Suppressor macrophage treated with lipopolysaccharide for 4 hours (primary cell): ENCODE measurements at regions not wholly inside any gene's neighbourhood (a gene's known extent, or its start where the extent isn't known, plus 50 kb on each side); places are given as distances from the start of the nearest gene placed in this dataset.

Source experiments
- DNase-seq: peaks from one replicate; pipeline ENCODE4 v3.0.0-alpha.2; 2020

GRCh38 chr19:46945694-46946489 is 73.7 kb upstream of the NPAS1 start:
- DNase-seq = no peak

DNA sequence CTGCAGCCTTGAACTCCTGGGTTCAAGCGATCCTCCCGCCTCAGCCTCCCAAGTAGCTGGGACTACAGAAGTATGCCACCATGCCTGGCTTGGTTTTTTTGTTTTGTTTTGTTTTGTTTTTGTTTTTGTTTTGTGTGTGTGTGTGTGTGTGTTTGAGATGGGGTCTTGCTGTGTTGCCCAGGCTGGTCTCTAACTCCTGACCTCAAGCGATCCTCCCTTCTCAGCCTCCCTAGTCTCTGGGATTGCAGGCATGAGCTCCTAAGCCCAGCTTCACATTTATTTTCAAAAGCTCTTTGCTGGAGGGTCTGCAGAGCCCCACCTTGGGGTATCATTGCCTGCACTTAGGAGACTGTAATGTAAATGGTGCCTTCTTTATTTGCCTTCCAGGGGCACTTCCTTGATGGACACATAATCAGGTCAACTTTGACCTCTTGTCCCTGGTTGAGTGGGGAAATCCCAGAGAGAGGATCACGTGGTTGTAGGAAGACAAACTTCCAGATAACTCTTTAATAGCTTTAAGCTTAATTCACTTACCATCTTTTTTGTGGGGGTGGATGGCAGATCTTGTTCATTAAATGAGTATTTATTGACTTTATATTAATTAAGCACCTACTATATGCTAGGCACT is 72.9 kb upstream of the NPAS1 start:
- DNase-seq = no peak

DNA sequence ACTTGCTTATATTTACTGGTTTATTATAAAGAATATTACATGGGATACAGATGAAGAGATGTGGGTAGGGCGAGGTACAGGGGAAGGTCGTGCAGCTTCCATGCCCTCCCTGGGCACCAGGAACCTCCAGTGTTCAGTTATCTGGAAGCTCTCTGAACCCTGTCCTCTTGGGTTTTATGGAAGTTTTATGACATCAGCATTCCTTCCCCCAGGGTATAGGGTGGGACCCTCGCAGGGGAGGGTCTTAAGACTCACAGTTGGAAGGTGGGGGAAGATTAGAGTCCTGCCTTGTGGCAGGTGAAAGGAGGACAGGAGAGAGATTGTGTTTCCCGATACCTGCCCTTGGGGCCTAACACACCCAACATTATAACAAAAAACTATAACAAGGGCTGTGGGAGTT is 71.8 kb upstream of the NPAS1 start:
- no peak for DNase-seq

DNA sequence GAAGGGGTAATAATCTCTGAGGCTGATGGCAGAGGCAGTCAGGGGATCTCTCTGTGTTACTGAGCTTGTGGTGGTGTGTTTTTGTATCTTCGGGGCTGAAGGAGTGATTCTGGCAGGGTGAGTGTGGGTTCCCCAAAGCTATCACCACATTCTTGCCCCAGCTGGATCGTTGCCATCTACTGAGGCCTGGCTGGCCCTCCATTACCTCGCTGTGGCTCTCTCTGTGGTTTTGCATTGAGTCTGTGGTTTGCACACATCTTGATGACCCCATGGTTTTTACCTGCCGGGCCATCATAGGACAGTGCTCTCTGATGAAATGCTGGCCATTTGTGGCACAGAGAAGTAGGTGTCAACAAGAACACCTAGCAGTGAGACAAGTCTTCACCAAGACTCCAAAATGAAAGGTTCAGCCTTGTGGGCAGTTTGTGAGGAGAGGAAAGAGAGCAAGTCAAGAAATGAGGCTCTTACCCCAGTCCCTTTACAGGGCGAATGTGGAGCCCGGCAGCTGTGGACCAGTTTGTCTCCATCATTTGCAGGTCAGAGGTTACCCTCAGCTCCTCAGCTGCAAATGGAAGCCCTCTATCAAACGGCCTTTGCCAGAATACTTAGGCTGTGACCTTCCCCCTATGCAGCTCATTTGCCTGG is 69.0 kb upstream of the NPAS1 start:
- no peak for DNase-seq

GRCh38 chr19:46951171-46951986 is 68.3 kb upstream of the NPAS1 start:
- DNase-seq = no peak

GRCh38 chr19:46952874-46953273 is 66.8 kb upstream of the NPAS1 start:
- no peak for DNase-seq

DNA sequence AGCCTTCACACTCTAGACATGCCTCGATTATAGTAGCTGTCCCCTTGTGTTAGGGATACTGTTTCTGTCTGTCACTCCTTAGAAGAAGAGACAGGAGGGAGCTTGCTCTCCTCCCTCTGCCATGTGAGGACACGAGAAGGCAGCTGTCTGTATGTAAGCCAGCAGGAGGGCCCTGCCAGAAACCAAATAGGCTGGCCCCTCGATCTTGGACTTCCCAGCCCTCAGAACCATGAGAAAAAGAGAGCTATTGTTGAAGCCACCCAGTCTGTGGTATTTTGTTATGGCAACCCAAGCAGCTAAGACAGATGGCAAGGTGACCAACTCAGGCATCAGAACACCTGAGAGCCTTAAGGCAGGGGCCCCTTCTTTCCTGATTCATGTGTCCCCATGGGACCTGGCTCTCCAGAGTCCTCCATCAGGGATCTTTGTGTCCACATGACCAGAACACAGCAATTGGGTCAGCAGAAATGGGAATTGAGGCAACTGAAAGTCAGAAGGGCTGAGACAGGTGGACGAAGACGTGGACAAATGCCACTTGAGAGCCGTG is 65.6 kb upstream of the NPAS1 start:
- DNase-seq = no peak

- DNase-seq = no peak
These were observed 65.1 kb upstream of the NPAS1 start for GRCh38 chr19:46954502-46954992.

GRCh38 chr19:46954993-46955812 is 64.4 kb upstream of the NPAS1 start:
- peak; percentile 67 for DNase-seq

- DNase-seq = no peak
These were observed 63.7 kb upstream of the NPAS1 start for GRCh38 chr19:46955813-46956371.

GRCh38 chr19:46958532-46958931 is 61.1 kb upstream of the NPAS1 start:
- peak; percentile 67 for DNase-seq

GRCh38 chr19:46959894-46960556 is 59.6 kb upstream of the NPAS1 start:
- no peak for DNase-seq

GRCh38 chr19:46962030-46962570 is 57.5 kb upstream of the NPAS1 start:
- DNase-seq = no peak

- DNase-seq = no peak
These were observed 56.4 kb upstream of the NPAS1 start for GRCh38 chr19:46963093-46963734.

DNA sequence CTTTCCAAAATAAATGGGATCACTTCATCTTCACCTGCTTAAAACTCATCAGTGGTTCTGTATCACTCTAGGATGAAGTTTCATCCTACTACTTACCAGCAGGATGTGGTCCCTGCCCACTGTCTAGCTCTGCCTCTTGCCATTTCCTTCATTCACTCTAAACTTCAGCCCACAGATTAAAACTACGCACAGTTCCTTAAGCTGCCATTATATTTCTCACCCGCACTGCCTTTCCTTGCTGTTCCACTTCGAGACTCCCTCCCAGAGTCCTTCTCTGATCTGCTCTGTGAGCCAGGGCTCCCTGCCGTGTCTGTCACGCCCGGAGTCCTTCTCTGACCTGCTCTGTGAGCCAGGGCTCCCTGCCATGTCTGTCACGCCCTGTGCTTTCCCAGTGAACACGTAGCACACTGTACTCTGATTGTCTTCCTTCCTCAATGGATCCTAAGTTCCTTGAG is 52.0 kb upstream of the NPAS1 start:
- no peak for DNase-seq
